Type B pancreatic cell (in vitro differentiated cells): ENCODE measurements at regions not wholly inside any gene's neighbourhood (a gene's known extent, or its start where the extent isn't known, plus 50 kb on each side); places are given as distances from the start of the nearest gene placed in this dataset.

Experiments
- DNase-seq: peaks from one replicate; pipeline ENCODE4 v3.0.0; 2021; ENCODE audit warnings: mixed read lengths; ENCODE audit not compliant: unreplicated experiment; ENCODE audit errors: extremely low spot score
- H3K27ac Mint-ChIP-seq: 2 replicates; pipeline ENCODE4 v1.8.0; 2021; ENCODE audit warnings: mild to moderate bottlenecking, mixed read lengths
- H3K27me3 Mint-ChIP-seq: 2 replicates; pipeline ENCODE4 v1.8.0; 2021; ENCODE audit warnings: mixed read lengths
- H3K36me3 Mint-ChIP-seq: 2 replicates; pipeline ENCODE4 v1.8.0; 2021; ENCODE audit warnings: mixed read lengths
- H3K4me1 Mint-ChIP-seq: one replicate; pipeline ENCODE4 v1.8.0; 2021; ENCODE audit warnings: mixed read lengths; ENCODE audit not compliant: unreplicated experiment
- H3K4me3 Mint-ChIP-seq: 2 replicates; pipeline ENCODE4 v1.8.0; 2021; ENCODE audit warnings: mild to moderate bottlenecking, mixed read lengths
- H3K9me3 Mint-ChIP-seq: 2 replicates; pipeline ENCODE4 v1.8.0; 2021; ENCODE audit warnings: mixed read lengths
- CTCF ChIP-seq: fragments of 200-600 bp; sonication (generic); conservative IDR thresholded peaks from 2 replicates; pipeline ENCODE4 v1.5.0; 2021; ENCODE audit warnings: antibody characterized with exemption, mild to moderate bottlenecking

- Mint-ChIP-seq H3K9me3 (no peaks in the 10 kb centered on the region), H3K27me3 (peaks cover 6% of the 10 kb centered on the region), H3K36me3 (no peaks in the 10 kb centered on the region), H3K4me1 (peaks cover 4% of the 10 kb centered on the region), H3K4me3 (no peak overlapping the region), H3K27ac (no peak overlapping the region)
- no peak for DNase-seq
- no peak for TF ChIP-seq CTCF
Observed at GRCh38 chr1:98480271-98480670, 181.2 kb upstream of the SNX7 start.

GRCh38 chr1:98478121-98478520, 183.4 kb upstream of the SNX7 start:
- Mint-ChIP-seq H3K27ac (no peak overlapping the region), H3K4me1 (peaks cover 4% of the 10 kb centered on the region), H3K36me3 (no peaks in the 10 kb centered on the region), H3K9me3 (no peaks in the 10 kb centered on the region), H3K4me3 (no peak overlapping the region), H3K27me3 (peaks cover 6% of the 10 kb centered on the region)
- DNase-seq, result no peak
- TF ChIP-seq CTCF, result no peak

- Mint-ChIP-seq H3K4me1 (peaks cover 4% of the 10 kb centered on the region), H3K4me3 (no peak overlapping the region), H3K27ac (no peak overlapping the region), H3K9me3 (no peaks in the 10 kb centered on the region), H3K36me3 (no peaks in the 10 kb centered on the region), H3K27me3 (peaks cover 6% of the 10 kb centered on the region)
- no peak for DNase-seq
- TF ChIP-seq CTCF, result no peak
Observed at GRCh38 chr1:98472878-98473277, 188.6 kb upstream of the SNX7 start.

GRCh38 chr1:98471633-98472032, 189.9 kb upstream of the SNX7 start:
- TF ChIP-seq CTCF, result no peak
- Mint-ChIP-seq H3K4me3 (no peak overlapping the region), H3K27me3 (peaks cover 6% of the 10 kb centered on the region), H3K4me1 (peaks cover 3% of the 10 kb centered on the region), H3K27ac (no peak overlapping the region), H3K36me3 (no peaks in the 10 kb centered on the region), H3K9me3 (no peaks in the 10 kb centered on the region)
- DNase-seq, result no peak

- Mint-ChIP-seq H3K27me3 (peaks cover 3% of the 10 kb centered on the region), H3K9me3 (no peaks in the 10 kb centered on the region), H3K36me3 (no peaks in the 10 kb centered on the region), H3K27ac (no peak overlapping the region), H3K4me1 (peaks cover 3% of the 10 kb centered on the region), H3K4me3 (no peak overlapping the region)
- DNase-seq, result no peak
- TF ChIP-seq CTCF, result peak; percentile 91
Observed at GRCh38 chr1:98468111-98468717, 193.3 kb upstream of the SNX7 start.

- Mint-ChIP-seq H3K4me1 (peaks cover 3% of the 10 kb centered on the region), H3K27me3 (peaks cover 3% of the 10 kb centered on the region), H3K9me3 (no peaks in the 10 kb centered on the region), H3K27ac (no peak overlapping the region), H3K4me3 (no peak overlapping the region), H3K36me3 (no peaks in the 10 kb centered on the region)
- TF ChIP-seq CTCF, result no peak
- no peak for DNase-seq
Observed at GRCh38 chr1:98467586-98467985, 193.9 kb upstream of the SNX7 start.
